NCI-H460 (cell line): ENCODE measurements at regions not wholly inside any gene's neighbourhood (a gene's known extent, or its start where the extent isn't known, plus 50 kb on each side); places are given as distances from the start of the nearest gene placed in this dataset.
"Not testable (repeated sequence)": the region's sequence is repeated elsewhere in the genome, so short reads cannot be mapped to it uniquely, and the experiment has no call there.

Experiments
- DNase-seq: peaks from one replicate; pipeline ENCODE4 v3.0.0-alpha.2; 2016; ENCODE audit warnings: low read depth; ENCODE audit errors: extremely low read depth

GRCh38 chr6:102848210-102848609 is 1454.7 kb downstream of the GRIK2 start:
- no peak for DNase-seq

- DNase-seq: no peak
Observed at GRCh38 chr6:102841060-102841459, 1447.6 kb downstream of the GRIK2 start.

- no peak for DNase-seq
Observed at GRCh38 chr6:102832021-102832420, 1438.5 kb downstream of the GRIK2 start.

- DNase-seq: no peak
Observed at GRCh38 chr6:102820098-102820497, 1426.6 kb downstream of the GRIK2 start.

GRCh38 chr6:102815207-102815606 is 1421.7 kb downstream of the GRIK2 start:
- DNase-seq: no peak

- no peak for DNase-seq
Observed at GRCh38 chr6:102813489-102814275, 1420.2 kb downstream of the GRIK2 start.

GRCh38 chr6:102812242-102812641 is 1418.7 kb downstream of the GRIK2 start:
- DNase-seq: no peak

GRCh38 chr6:102808944-102809505 is 1415.5 kb downstream of the GRIK2 start:
- DNase-seq: not testable (repeated sequence)

GRCh38 chr6:102799051-102799450 is 1405.5 kb downstream of the GRIK2 start:
- no peak for DNase-seq

GRCh38 chr6:102798636-102799035 is 1405.1 kb downstream of the GRIK2 start:
- peak; percentile 12 for DNase-seq

GRCh38 chr6:102793752-102794151 is 1400.2 kb downstream of the GRIK2 start:
- no peak for DNase-seq

GRCh38 chr6:102774326-102774725 is 1380.8 kb downstream of the GRIK2 start:
- DNase-seq: no peak

- no peak for DNase-seq
Observed at GRCh38 chr6:102773636-102774035, 1380.1 kb downstream of the GRIK2 start.

- DNase-seq: no peak
Observed at GRCh38 chr6:102766963-102767362, 1373.5 kb downstream of the GRIK2 start.

- no peak for DNase-seq
Observed at GRCh38 chr6:102764317-102764716, 1370.8 kb downstream of the GRIK2 start.

GRCh38 chr6:102763891-102764290 is 1370.4 kb downstream of the GRIK2 start:
- DNase-seq: no peak

GRCh38 chr6:102761872-102762271 is 1368.4 kb downstream of the GRIK2 start:
- no peak for DNase-seq

- DNase-seq: no peak
Observed at GRCh38 chr6:102759415-102759814, 1365.9 kb downstream of the GRIK2 start.

- DNase-seq: not testable (repeated sequence)
Observed at GRCh38 chr6:102758536-102758935, 1365.0 kb downstream of the GRIK2 start.

- no peak for DNase-seq
Observed at GRCh38 chr6:102749210-102749971, 1355.9 kb downstream of the GRIK2 start.

- no peak for DNase-seq
Observed at GRCh38 chr6:102746941-102747340, 1353.4 kb downstream of the GRIK2 start.
